PC-3 (cell line): ENCODE measurements at regions not wholly inside any gene's neighbourhood (a gene's known extent, or its start where the extent isn't known, plus 50 kb on each side); places are given as distances from the start of the nearest gene placed in this dataset.

Experiments used
- CTCF ChIP-seq: fragments of 300-600 bp; sonication (generic); conservative IDR thresholded peaks from 2 replicates; pipeline ENCODE4 v1.5.1; 2017; ENCODE audit warnings: antibody characterized with exemption, low read depth, mild to moderate bottlenecking, low read length
- EZH2 ChIP-seq: fragments of 300-600 bp; sonication (generic); IDR thresholded peaks from one replicate; pipeline ENCODE4 v1.6.1; 2017; ENCODE audit warnings: antibody characterized with exemption, mild to moderate bottlenecking, low read length; ENCODE audit not compliant: unreplicated experiment
- EZH2phosphoT487 ChIP-seq: fragments of 300-600 bp; sonication (generic); IDR thresholded peaks from 2 replicates; pipeline ENCODE4 v1.6.1; 2018; ENCODE audit warnings: mild to moderate bottlenecking, antibody characterized with exemption, low read length, borderline replicate concordance

DNA sequence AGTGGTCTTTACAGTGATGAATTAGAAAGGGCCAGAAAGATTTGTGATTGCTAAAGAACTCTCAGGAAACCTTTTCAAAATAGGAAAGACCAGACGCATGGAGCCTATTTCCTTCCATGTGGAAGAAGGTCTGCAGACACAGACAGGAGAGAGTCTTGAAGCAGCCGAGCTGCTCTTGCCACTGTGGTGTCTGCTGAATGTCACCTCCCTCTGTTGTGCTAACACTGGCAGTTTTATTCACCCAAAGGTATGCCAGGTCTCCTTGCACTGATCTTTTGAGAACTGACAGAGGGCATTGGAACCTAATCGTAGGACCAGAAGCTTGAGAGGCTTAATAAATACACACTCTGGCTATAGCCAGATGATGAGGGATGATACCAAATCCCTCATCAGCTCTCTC, 108.7 kb downstream of the SREK1 start:
- TF ChIP-seq CTCF: no peak
- no peak for TF ChIP-seq EZH2phosphoT487
- no peak for TF ChIP-seq EZH2
